ENCODE measurements at regions not wholly inside any gene's neighbourhood (a gene's known extent, or its start where the extent isn't known, plus 50 kb on each side); places are given as distances from the start of the nearest gene placed in this dataset.

GRCh38 chr3:87390821-87391220, 114.4 kb upstream of the POU1F1 start:
- no peak for DNase-seq

DNA sequence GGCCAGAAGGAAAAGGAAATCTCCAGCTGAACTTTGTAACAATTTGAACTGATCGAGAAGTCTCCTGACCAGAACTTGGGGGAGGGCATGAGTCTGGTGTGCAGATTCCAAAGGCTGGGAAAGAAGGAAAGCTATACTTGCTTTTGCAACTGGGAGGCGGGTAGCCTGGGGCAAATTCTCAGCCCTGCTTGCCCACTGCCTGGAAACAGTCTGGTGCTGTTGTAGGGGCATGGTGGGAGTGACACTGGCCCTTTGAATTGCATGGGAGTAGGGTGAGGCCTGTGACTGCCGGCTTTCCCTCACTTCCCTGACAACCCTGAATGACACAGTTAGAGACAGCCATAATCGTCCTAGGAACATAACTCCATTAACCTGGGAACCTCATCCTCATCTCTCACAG, 114.0 kb upstream of the POU1F1 start:
- DNase-seq = no peak

DNA sequence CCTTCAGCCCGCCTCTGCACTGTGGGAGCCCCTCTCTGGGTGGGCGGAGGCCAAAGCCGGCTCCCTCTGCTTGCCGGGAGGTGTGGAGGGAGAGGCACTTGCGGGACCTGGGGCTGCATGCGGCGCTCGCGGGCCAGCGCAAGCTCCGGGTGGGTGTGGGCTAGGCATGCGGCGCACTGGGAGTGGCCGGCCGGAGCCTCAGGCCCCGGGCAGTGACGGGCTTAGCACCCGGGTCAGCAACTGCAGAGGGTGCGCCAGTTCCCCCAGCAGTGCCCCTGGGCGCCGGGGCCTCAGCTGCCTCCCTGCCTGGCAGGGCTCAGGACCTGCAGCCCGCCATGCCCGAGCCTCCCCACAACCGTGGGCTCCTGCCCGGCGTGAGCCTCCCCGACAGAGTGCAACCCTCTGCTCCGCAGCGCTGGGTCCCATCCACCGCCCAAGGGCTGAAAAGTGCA, 98.9 kb upstream of the POU1F1 start:
- DNase-seq = no peak

GRCh38 chr3:87370007-87370406, 93.6 kb upstream of the POU1F1 start:
- peak; percentile 77 for DNase-seq

DNA sequence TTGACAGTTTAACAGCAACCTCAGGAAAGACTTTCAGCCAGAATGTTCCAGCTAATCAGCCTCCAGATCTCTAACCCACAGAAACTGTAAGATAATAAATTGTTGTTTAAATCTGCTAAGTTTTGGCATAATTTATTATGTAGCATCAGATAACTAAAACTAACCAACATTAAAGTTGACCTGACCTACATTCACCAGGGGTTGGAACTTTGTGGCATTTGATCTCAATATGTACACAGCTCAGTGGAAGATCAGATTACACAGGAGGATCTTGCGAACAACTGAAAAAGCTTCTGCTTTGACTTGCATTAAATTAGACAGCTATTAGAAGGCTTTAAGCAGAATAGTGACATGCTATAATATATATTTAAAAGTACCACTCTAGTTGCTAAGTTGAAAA, 91.4 kb upstream of the POU1F1 start:
- peak; percentile 52 for DNase-seq

- DNase-seq = no peak
Measured at GRCh38 chr3:87363721-87364120, 87.3 kb upstream of the POU1F1 start.

DNA sequence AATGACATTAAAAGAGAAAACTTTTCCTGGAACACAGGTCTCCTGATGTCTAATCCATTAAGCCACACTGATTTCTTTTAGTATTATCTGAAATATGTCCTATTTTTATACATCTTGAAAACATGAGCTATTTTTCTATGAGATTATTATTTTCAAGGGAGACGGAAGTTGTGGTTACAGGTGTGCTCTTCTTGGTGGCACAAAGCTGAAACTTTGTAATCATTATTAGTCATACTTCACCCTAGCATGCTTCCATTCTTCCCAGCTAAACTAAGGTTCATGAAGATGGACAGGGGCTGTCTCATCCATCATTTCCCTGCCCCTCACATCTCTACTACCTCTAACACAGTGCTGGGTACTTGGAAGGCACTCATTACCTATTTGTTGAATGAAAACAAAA, 85.6 kb upstream of the POU1F1 start:
- no peak for DNase-seq

DNA sequence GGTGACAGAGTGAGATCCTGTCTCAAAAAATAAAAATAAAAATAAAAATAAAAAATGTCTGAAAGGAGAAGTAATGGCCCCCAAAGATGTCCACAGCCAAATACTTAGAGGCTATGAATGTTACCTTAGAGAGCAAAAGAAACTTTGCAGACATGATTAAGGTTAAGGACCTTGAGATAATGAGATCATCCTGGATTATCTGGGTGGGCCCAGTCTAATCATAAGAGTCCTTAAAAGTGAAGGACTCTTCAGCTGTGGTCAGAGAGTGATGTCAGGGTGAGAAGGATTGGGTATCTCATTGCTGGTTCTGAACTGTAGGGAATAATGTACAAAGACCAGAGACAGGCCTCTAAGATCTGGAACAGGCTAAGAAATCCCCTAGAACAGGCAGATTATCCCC, 84.9 kb upstream of the POU1F1 start:
- DNase-seq = no peak

DNA sequence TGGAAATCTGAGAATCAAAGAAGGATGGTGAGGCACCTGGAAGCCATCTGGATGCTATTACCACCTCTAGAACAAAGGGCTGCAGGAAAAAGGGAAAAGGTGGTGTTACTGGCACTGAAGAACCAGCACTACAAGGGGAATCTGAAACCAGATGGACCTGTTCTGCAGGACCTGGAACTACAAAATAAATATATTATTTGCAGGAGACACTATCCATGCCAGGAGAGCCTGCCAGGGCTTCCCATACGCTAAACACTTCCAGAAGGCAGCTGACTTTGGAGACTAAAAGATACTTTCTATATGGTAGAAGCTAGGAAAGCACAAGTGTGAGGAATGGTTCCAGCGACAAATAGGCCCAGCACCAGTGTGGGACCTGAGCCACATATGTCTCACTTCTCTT, 83.4 kb upstream of the POU1F1 start:
- DNase-seq = peak; percentile 83

DNA sequence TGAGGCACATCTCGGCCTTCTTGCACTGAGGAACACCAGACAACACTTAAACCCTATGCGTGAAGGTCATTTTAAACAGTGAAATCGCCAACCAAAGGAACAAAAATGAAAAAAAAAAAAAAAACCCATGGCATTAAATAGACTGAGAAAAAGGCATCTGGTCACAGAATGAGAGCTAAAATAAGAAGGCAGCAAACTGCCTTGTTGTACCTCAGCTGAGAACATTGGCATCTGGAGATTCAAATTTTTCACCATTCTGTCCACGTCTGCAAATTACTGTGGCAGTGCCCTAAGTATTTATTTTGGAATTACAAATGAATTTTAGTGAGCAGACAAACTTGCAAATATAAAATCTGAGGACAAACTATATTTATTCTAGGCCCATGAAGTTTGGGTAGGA, 82.6 kb upstream of the POU1F1 start:
- no peak for DNase-seq

DNA sequence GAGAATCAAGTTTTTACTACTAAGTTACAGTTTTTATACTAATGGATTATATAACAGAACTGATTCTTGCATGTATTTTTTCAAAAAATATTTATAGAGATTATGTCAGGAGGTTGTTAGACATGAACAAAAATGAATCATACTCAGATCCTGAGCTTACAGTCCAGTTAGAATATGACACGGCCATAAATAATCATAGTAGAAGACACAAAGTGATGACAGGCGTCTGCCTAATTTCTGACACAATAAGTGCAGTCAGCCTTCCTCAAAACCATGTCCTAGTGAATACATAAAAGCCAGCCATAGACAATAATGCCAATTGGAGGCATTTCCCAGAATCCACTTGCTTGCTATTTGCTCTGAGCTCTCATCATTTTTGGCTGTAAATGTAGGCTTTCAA, 81.7 kb upstream of the POU1F1 start:
- no peak for DNase-seq

DNA sequence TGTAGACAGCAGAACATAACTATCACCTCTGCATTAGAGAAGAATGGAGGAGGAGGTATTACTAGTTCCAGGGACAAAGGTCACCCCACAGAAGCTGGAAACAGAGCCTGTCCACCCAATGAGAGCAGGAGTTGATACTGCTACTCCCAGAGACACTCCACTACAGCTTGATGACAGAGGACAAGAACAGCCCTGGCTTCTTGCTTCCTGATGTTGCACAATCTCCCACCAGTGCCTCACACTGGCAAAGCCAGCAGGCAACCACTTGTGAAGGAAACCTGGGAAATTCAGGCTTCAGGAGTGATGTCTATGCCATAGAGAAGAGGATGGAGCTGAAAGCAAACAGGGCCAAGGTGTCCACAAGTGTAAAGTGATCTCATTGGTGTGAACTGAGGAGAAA, 78.0 kb upstream of the POU1F1 start:
- no peak for DNase-seq

GRCh38 chr3:87351937-87352336, 75.6 kb upstream of the POU1F1 start:
- DNase-seq = no peak

DNA sequence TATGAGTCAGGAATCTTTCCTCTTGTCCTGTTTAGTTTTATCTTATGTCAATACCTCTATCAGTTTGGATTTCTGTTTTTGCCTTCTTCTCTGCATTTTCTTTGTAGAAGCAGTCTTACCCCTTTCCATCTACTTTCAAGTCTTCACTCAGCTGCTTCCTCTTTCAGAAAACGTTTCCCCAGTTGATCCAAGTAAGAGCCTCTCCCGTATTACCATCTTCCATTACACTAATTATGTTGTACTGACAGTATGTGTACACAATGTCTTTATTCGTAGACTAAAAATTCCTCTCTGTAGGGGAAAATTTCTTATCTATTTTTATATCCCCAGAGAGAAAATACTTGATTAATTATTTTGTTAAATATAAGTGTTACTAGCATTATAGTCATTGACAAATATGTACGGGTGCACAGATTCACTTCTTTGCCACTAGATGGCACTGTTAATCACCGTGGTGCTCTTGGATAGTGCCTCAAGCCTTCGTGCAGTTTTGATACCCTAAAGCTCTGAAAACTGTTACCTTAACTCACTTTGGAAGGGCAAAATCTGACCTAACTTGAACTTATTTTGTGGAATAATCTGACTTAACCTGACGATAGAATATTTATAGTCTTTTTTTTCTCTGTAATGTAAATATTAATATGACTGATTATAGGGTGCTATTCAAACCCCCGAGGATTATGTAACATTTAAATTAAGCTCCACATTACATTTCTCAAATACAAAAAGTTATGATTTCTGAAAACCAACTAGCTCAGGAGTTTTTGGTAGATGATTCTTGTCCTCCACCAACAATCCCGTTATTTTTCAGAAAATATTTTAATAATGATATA, 74.2 kb upstream of the POU1F1 start:
- peak; percentile 35 for DNase-seq

- no peak for DNase-seq
Measured at GRCh38 chr3:87349833-87350232, 73.4 kb upstream of the POU1F1 start.

- DNase-seq = peak; percentile 35
Measured at GRCh38 chr3:87336761-87337160, 60.4 kb upstream of the POU1F1 start.

DNA sequence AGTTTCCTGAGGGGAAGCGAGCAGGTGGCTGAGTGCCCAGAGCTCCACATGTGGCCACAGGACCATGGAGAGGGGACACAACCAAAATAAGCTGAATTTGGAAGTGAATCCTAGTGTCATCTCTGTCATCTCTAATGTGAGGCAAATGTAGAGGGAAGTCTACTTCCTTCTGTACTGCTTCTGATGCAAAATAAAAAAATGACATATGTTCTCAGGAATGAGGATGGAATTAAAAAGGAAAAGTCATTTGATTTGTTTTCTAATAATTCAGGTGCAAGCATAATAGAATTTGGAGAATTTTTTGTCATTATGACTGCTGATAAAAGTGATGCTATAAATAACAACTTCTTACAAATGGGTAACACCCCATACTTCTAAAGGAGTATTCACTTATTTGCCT, 59.5 kb upstream of the POU1F1 start:
- DNase-seq = no peak

DNA sequence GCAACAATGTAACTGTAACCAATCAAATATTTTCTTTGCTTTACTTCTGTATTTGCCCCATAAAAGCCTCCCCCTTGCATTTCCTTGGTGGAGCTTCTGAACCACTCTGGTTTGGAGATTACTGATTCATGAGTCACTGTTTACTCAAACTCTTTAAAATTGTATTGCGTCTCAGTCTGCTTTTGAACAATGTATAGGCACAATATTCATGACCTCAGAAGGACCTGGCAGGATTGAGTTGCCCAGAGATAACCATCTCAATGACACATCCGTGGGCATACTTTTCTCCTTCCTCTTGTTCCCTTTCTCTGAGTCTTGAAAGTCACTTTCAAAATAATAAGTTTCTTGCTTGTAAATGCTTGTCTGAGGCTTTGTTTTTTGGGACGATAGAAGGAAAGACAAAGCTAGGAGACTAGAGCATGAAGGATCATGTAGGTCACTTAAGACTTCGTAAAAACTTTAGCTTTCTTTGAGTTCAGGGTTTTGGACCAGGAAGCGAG, 57.1 kb upstream of the POU1F1 start:
- DNase-seq = peak; percentile 71

GRCh38 chr3:87332789-87333188, 56.4 kb upstream of the POU1F1 start:
- DNase-seq = no peak

GRCh38 chr3:87329065-87329464, 52.7 kb upstream of the POU1F1 start:
- no peak for DNase-seq

Data from DMS153 (cell line).